HG03571 (cell line): ENCODE measurements at regions not wholly inside any gene's neighbourhood (a gene's known extent, or its start where the extent isn't known, plus 50 kb on each side); places are given as distances from the start of the nearest gene placed in this dataset.
"Not testable (repeated sequence)": the region's sequence is repeated elsewhere in the genome, so short reads cannot be mapped to it uniquely, and the experiment has no call there.

Experiments used
- ATAC-seq: cut with Tn5 transposase; IDR thresholded peaks from one replicate; pipeline ENCODE4 v1.9.1; 2021; ENCODE audit not compliant: unreplicated experiment

DNA sequence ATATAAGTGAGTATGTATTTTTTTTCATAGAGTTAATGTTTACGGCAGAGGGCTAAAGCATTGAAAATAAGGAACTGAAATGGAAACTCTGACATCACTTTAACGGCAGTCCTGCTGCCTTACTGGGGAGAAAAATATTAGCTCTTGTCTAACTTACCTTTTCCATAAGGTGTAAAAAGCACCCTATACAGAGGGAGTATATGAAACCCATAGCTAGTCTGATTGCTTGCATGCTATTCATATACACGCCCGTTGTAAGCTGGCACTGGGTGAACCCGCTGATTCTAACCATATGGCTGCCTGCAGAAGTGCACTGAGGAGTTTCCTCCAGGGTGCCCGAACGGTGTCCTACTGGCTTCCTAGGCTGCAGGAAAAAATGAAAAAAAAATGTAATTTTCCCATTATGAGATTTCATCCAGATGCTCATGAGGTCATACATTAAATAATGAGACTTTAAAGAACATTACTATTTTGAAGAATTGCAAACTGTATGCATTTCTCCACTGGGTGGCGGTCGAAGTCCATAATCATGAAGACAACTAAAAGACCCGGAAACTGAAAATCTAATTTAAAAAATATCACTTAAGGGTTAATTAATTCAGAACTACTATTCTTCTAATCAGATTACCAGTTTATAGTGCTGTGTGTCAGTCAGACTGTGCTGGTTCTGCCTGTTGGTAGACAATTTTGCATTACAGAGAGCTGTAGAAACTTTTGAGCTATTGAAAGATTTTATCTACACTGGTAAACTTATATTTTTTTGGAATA lies 144.7 kb downstream of the ALX1 start:
- peak; percentile 93 for ATAC-seq

- no peak for ATAC-seq
These were observed 145.3 kb downstream of the ALX1 start for GRCh38 chr12:85425349-85425612.

DNA sequence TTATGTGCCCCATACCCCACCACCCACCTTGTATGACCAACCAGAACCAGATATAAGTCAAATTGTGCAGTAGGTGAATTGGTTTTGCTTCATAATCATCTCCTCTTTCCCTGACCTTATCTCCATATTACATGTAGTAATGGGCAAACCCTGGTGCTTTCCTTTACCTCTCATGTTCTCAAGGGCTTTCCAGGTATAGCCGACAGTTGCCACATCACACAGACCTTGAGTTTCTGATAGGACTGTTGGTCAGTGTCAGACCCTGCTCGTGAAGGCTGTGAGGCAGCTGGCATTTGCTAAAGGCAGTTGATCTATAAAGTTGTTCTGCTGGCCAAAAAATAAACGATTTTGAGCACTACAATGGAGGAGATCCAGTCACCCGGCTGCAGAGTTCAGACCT lies 145.9 kb downstream of the ALX1 start:
- ATAC-seq = no peak

- not testable (repeated sequence) for ATAC-seq
These were observed 153.1 kb downstream of the ALX1 start for GRCh38 chr12:85433148-85433547.

DNA sequence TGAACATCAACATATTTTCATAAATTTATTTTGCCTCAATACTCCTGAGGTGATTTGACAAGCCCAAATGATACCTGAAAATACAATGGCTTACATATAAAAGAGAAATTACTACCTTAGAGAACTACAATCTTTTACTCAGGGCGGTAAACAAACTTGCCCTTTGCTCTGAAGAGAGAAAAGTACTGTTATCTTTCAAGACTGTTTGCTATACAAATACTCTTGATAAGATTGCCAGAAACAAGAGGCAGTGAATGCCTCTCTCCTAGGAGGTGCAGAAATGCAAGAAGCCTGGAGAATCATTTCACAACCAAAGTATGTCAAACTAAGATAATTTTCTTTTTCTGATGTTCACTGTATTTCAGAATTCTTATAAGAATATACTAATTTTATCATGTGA lies 160.3 kb downstream of the ALX1 start:
- no peak for ATAC-seq

DNA sequence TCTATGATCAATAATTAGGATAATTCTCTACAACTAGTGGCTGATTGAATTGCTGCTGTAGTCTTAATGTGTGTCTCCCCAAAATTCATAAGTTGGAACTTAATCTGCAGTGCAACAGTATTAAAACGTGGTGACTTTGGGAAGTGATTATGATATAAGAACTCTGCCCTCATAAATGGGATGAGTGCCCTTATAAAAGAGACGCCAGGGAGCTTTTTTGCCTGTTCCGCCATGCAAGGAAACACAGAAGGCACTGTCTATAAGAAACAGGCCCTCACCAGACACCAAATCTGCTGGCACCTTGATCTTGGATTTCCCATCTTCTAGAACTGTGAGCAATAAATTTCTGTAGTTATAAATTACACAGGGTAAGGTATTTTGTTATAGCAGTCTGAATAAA lies 161.0 kb downstream of the ALX1 start:
- ATAC-seq = no peak

DNA sequence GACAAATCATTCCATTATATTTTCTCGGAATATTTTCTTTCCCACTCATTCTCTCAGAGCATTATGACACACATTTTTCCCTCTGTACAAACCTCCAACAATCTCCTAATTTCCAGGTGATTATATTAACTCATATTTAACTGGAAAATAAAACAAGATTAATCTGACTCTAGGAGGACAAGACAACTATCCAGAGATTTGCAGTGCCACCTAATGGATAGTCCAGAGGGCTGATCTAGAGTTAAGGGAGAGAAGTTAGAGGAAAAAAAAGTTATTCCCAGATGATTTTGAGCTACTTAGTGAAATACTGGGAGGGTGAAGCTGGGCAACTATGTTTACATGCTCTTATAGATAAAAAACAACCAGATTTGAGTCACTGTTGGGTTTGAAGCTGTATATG lies 161.7 kb downstream of the ALX1 start:
- ATAC-seq = no peak

DNA sequence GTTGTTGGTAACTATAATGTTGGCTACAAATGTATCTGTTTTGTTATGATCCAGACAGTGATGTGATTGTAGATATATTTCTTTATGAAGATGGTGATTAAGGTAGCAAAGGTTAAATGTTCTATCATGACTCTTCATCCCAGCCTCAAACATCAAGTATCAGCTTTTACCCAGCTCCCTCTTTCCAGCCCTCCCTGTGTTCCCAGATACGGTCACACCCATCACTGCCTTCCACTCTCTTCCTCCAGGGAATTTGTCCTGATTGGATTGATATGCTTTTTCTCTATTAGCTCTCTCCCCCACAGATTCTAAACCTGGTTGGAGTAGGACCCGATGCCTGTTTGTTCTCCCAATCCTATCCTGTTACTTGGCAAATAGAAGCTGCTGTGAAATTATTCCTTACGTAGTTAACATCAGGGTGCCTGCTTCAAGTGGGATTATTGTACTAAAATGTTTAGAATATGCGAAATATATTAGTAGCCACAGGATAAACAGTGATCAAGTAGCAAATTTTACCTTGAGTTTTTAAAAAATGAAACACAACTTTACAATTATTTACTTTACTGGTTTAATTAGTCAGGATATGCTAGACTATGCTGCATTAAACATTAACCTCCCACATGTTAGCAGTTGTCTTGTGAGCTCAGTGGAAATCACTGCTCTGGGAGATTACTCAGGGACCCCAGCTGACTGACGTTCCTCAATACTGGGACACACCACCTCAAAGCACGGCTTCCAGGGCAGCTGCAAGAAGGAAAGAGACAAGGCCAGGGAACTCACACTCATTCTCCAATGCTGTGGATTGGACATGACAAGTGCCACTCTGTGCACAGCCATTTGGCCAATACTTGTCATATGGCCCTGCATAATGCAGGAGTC lies 165.3 kb downstream of the ALX1 start:
- no peak for ATAC-seq

- ATAC-seq = no peak
These were observed 168.0 kb downstream of the ALX1 start for GRCh38 chr12:85448031-85448430.

DNA sequence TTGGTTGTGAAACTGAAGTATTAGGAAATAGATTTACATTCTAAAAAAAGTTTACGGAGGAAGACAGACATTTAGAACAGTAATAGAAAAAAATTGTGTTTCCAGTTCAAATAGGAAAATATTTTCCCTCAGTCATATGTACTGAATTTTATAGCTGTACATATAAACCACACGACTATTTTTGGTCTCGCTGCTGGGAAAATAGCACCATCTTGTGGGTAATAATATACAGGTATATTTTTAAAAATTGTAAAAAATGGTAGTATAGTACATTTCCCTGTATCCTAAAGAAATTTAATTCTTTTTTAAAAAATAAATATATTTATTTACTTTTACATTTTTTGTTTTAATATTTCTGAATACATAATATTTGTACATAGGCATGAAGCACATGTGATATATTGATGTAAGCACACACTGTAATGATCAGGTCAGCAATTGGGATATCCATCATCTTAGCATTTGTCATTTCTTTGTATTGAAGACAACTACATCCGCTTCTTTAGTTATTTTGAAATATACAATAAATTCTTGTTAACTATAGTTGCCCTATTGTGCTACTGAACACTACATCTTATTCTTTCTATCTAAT lies 168.6 kb downstream of the ALX1 start:
- no peak for ATAC-seq

DNA sequence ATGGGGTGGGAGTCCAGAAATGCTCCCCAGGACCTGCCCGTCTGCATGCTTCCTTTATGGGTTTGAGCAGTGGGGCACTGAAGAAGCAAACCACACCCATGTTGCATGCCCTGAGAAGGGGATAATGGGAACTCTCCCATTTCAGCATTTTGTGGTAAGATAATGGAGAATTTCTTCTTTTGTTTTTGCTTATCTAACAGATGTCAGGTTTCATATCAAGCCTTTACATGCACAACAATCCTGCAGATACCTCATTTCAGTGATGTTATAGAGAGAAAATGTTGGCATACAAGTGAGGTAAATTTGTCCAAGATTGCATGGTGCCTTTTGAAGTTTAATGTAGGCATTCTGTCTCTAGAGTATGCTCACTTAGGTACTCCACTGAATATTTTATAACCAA lies 177.0 kb downstream of the ALX1 start:
- no peak for ATAC-seq

GRCh38 chr12:85461127-85461526 lies 181.1 kb downstream of the ALX1 start:
- no peak for ATAC-seq

GRCh38 chr12:85462888-85463287 lies 182.9 kb downstream of the ALX1 start:
- no peak for ATAC-seq

GRCh38 chr12:85466890-85467289 lies 186.9 kb downstream of the ALX1 start:
- no peak for ATAC-seq

DNA sequence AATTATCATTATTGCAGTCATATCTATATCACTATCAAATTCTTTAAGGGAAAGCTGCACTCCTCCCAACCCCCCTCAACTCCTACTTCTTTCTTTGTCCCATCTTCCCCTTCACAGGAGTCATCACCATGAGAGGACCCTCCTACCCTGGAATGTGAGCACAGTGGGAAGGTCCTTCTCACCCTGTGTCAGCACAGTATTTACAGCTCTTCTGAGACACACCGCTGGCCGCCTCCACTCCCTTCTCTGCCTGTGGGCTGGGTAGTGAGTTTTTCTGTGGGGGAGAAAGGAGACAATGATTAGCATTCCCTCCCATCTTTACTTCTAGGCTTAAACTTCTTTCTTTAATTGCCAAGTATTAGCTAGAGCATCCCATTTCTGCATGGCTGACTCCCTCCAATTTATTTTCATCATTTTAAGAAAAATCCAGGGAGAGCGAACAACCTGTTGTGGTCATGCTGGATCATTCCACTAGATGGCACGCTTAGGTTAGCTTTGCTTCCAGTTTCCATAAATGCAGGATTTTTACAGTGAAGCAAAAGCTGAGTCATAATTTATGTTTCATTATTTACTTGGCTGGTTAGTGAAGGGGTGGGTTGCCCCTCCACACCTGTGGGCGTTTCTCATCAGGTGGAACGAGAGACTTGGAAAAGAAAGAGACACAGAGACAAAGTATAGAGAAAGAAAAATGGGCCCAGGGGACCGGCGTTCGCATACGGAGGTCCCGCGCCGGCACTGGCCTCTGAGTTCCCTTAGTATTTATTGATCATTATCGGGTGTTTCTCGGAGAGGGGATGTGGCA lies 188.5 kb downstream of the ALX1 start:
- peak; percentile 97 for ATAC-seq

DNA sequence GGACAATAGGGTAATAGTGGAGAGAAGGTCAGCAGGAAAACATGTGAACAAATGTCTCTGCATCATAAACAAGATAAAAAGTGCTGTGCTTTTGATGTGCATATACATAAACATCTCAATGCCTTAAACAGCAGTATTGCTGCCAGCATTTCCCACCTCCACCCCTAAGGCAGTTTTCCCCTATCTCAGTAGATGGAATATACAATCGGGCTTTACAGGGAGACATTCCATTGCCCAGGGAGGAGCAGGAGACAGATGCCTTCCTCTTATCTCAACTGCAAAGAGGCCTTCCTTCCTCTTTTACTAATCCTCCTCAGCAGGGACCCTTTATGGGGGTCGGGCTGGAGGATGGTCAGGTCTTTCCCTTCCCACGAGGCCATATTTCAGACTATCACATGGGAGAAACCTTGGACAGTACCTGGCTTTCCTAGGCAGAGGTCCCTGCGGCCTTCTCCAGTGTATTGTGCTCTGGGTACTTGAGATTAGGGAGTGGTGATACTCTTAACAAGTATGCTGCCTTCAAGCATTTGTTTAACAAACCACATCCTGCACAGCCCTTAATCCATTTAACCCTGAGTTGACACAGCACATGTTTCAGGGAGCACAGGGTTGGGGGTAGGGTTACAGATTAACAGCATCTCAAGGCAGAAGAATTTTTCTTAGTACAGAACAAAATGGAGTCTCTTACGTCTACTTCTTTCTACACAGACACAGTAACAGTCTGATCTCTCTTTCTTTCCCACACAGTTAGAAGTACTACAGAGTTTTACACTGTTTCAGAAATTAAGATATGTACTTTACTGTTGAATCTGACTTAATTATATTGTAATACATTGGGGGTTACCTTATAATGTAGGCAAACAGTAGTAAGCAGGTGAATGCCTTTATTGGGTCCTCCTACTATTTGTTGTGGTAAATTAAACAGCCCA lies 189.4 kb downstream of the ALX1 start:
- ATAC-seq = not testable (repeated sequence)

DNA sequence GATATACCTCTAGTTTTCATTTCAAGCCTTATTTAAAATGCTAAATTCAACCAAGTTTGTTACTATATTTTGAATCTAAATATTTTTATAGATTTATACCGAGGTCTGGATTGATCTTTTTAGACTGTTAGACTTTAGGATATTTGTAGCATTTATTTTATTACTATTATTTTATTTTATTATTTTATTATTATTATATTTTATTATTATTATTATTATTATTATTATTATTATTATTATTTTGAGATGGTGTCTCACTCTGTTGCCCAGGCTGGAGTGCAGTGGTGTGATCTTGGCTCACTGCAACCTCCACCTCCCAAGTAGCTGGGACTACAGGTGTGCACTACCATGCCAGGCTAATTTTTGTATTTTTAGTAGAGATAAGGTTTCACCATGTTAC lies 195.3 kb downstream of the ALX1 start:
- ATAC-seq = not testable (repeated sequence)

DNA sequence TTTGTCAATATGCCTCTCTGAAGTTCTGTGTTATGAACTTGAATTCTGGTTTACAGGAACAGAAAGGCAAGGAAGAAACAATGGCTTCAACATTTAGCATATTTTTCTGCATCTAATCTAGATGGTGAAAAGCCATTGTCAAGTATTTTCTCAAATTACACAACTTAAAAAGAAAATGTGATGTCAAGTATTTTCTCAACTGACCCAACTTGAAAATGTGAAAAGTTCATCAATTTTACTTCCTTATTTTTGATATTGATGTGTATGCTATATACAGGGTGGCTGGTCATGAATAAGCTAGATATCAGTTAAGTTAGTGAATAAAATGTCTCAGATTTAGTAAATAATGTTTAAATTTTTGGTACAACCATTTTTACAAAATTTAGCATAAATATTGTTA lies 196.7 kb downstream of the ALX1 start:
- ATAC-seq = no peak

DNA sequence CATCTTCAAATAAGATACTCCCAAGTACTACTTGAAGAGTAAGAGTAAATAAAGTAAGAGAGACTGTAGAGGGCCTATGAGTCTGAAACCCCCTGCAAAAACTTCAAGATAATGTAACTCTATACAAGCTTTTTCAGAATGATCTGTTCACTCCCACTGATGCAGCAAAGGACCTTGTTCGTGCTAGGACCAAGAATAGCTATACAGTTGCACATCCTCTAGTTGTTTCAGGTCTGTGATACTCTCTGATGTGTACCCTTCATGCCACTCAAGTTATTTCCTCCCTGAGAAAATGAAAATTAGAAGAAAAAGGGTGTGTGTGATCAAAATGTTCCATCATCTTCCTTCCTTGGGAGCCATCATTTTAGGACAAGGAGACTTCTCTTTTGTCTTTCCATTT lies 204.4 kb downstream of the ALX1 start:
- peak; percentile 57 for ATAC-seq

DNA sequence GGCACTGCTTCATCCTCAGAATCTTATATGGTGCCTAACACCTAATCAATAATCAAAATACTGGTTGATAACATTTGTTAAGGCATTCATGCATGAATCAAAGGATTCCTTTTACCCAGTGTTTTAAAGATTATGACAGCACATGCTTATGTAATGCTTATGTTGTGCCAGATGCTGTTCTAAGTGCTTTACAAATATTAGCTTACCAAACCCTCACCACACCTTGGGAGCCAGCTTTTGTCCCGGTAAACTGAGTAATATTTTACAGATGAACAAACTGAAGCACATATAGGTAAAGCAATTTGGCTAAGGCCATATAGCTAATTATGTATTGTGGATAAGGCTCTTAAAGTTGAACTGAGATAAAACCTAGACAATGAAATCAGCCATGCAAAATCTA lies 209.2 kb downstream of the ALX1 start:
- ATAC-seq = no peak
